Astrocyte (in vitro differentiated cells and primary cell): ENCODE measurements at regions not wholly inside any gene's neighbourhood (a gene's known extent, or its start where the extent isn't known, plus 50 kb on each side); places are given as distances from the start of the nearest gene placed in this dataset.
A peak's percentile ranks its signal among the peaks of the same experiment; 100 is the strongest.

Source experiments
- DNase-seq: peaks from one replicate; pipeline ENCODE4 v3.0.0-alpha.2; 2010; ENCODE audit warnings: low read depth
- FAIRE-seq: peaks from 2 replicates; lab custom pipeline; 2011; peaks lifted over from hg19 to GRCh38; lab: Jason Lieb, UNC
- H2AFZ ChIP-seq: 2 replicates; pipeline ENCODE4 v1.6.0; 2012; ENCODE audit warnings: low read depth, low read length, inconsistent platforms
- H3K27ac ChIP-seq: 2 replicates; pipeline ENCODE4 v1.5.1; 2011; ENCODE audit warnings: low read depth, low read length, inconsistent platforms
- H3K27me3 ChIP-seq: 2 replicates; pipeline ENCODE4 v1.6.0; 2011; ENCODE audit warnings: low read length, inconsistent platforms; ENCODE audit not compliant: insufficient read depth
- H3K36me3 ChIP-seq: 2 replicates; pipeline ENCODE4 v1.5.1; 2011; ENCODE audit warnings: low read length, inconsistent platforms; ENCODE audit not compliant: insufficient read depth
- H3K4me1 ChIP-seq: 2 replicates; pipeline ENCODE4 v1.5.1; 2011; ENCODE audit warnings: low read length, inconsistent platforms; ENCODE audit not compliant: insufficient read depth
- H3K4me2 ChIP-seq: 2 replicates; pipeline ENCODE4 v1.6.0; 2012; ENCODE audit warnings: low read length, inconsistent platforms
- H3K4me3 ChIP-seq: 2 replicates; pipeline ENCODE4 v1.5.1; 2011; ENCODE audit warnings: low read depth, mild to moderate bottlenecking, low read length, inconsistent platforms; ENCODE audit not compliant: insufficient read depth
- H3K79me2 ChIP-seq: 2 replicates; pipeline ENCODE4 v1.6.0; 2012; ENCODE audit warnings: mild to moderate bottlenecking, low read length, inconsistent platforms; ENCODE audit not compliant: insufficient read depth
- H3K9ac ChIP-seq: 2 replicates; pipeline ENCODE4 v1.6.0; 2012; ENCODE audit warnings: mild to moderate bottlenecking, low read length, inconsistent platforms
- H3K9me3 ChIP-seq: 2 replicates; pipeline ENCODE4 v1.5.1; 2012; ENCODE audit warnings: low read depth, mild to moderate bottlenecking, low read length, inconsistent platforms; ENCODE audit not compliant: insufficient read depth
- H4K20me1 ChIP-seq: 2 replicates; pipeline ENCODE4 v1.6.0; 2012; ENCODE audit warnings: low read length, inconsistent platforms; ENCODE audit not compliant: insufficient read depth
- H3K27ac Mint-ChIP-seq: one replicate; pipeline ENCODE4 v1.8.0; 2021; ENCODE audit warnings: mild to moderate bottlenecking, mixed read lengths; ENCODE audit not compliant: unreplicated experiment
- H3K27me3 Mint-ChIP-seq: one replicate; pipeline ENCODE4 v1.8.0; 2021; ENCODE audit warnings: low read depth, mixed read lengths; ENCODE audit not compliant: unreplicated experiment
- H3K36me3 Mint-ChIP-seq: one replicate; pipeline ENCODE4 v1.8.0; 2021; ENCODE audit warnings: low read depth, mixed read lengths; ENCODE audit not compliant: unreplicated experiment
- H3K4me1 Mint-ChIP-seq: one replicate; pipeline ENCODE4 v1.8.0; 2021; ENCODE audit warnings: low read depth, mixed read lengths; ENCODE audit not compliant: unreplicated experiment
- H3K4me3 Mint-ChIP-seq: one replicate; pipeline ENCODE4 v1.8.0; 2021; ENCODE audit warnings: mild to moderate bottlenecking, moderate library complexity, mixed read lengths; ENCODE audit not compliant: unreplicated experiment
- H3K9me3 Mint-ChIP-seq: one replicate; pipeline ENCODE4 v1.8.0; 2021; ENCODE audit warnings: mild to moderate bottlenecking, mixed read lengths; ENCODE audit not compliant: unreplicated experiment
- EZH2 ChIP-seq: IDR thresholded peaks from 2 replicates; pipeline ENCODE4 v1.6.1; 2012; ENCODE audit warnings: mild to moderate bottlenecking, low read length, inconsistent platforms; ENCODE audit not compliant: insufficient read depth
- TF ChIP-seq, protein P1 (sequence below): IDR thresholded peaks from 2 replicates; pipeline ENCODE4 v1.5.1; 2011; ENCODE audit warnings: low read depth, mild to moderate bottlenecking, inconsistent platforms, low read length, moderate library complexity; ENCODE audit not compliant: insufficient read depth

DNA sequence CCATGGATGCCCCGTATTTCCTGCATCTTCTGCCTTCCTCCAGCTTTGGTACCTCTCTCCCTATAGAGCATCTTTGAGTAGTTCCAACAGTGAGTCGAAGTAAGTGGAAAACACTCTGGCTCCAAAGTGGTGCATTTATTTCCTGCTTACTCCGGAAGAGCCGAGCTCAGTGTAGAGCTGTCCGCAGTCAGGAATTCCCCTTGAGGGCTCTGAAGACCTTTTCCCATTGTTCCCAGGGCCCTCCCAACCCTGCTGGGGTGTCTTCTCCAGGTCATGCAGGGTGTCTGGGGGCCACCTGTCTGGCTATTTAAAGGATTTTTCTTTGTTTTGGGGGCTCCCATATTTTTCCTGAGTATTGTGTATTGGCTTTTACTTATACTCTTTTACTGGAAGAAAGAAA, 118.6 kb upstream of the MXRA5 start:
- no peak for DNase-seq
- no peak overlapping the region for H3K4me3 Mint-ChIP-seq
- no peaks in the 10 kb centered on the region for H3K27me3 ChIP-seq
- H3K4me1 Mint-ChIP-seq: no peaks in the 10 kb centered on the region
- peaks cover 4% of the 10 kb centered on the region for H3K27me3 Mint-ChIP-seq
- TF ChIP-seq, protein P1, sequence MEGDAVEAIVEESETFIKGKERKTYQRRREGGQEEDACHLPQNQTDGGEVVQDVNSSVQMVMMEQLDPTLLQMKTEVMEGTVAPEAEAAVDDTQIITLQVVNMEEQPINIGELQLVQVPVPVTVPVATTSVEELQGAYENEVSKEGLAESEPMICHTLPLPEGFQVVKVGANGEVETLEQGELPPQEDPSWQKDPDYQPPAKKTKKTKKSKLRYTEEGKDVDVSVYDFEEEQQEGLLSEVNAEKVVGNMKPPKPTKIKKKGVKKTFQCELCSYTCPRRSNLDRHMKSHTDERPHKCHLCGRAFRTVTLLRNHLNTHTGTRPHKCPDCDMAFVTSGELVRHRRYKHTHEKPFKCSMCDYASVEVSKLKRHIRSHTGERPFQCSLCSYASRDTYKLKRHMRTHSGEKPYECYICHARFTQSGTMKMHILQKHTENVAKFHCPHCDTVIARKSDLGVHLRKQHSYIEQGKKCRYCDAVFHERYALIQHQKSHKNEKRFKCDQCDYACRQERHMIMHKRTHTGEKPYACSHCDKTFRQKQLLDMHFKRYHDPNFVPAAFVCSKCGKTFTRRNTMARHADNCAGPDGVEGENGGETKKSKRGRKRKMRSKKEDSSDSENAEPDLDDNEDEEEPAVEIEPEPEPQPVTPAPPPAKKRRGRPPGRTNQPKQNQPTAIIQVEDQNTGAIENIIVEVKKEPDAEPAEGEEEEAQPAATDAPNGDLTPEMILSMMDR: no peak
- no peak for TF ChIP-seq EZH2
- no peaks in the 10 kb centered on the region for H3K9me3 ChIP-seq
- H3K27ac Mint-ChIP-seq: no peak overlapping the region
- H3K4me1 ChIP-seq: no peaks in the 10 kb centered on the region
- H3K4me3 ChIP-seq: no peak overlapping the region
- H3K9ac ChIP-seq: no peak overlapping the region
- no peaks in the 10 kb centered on the region for H3K9me3 Mint-ChIP-seq
- H3K27ac ChIP-seq: no peak overlapping the region
- H3K36me3 Mint-ChIP-seq: no peaks in the 10 kb centered on the region
- no peak overlapping the region for H3K4me2 ChIP-seq
- FAIRE-seq: no peak
- H3K79me2 ChIP-seq: no peaks in the 10 kb centered on the region
- H4K20me1 ChIP-seq: no peaks in the 10 kb centered on the region
- H3K36me3 ChIP-seq: no peaks in the 10 kb centered on the region
- no peak overlapping the region for H2AFZ ChIP-seq

DNA sequence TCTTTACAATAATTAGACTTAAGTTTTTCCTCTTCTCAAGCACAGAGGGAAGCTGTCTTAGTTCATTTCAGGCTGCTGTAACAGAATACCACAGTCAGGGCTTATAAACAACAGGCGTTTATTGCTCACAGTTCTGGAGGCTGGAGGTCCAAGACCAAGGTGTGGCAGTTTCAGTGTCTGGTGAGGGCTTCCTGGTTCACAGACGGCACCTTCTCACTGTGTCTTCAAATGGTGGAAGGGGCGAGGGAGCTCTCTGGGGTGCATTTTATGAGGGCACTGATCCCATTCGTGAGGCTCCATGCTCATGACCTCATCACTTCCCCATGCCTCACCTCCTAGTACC, 115.7 kb upstream of the MXRA5 start:
- H3K4me3 Mint-ChIP-seq: no peak overlapping the region
- H3K9me3 ChIP-seq: no peaks in the 10 kb centered on the region
- no peak overlapping the region for H2AFZ ChIP-seq
- peak; percentile 26 for FAIRE-seq
- no peak for DNase-seq
- H3K27ac ChIP-seq: no peak overlapping the region
- H3K27ac Mint-ChIP-seq: no peak overlapping the region
- no peaks in the 10 kb centered on the region for H3K27me3 Mint-ChIP-seq
- H3K4me2 ChIP-seq: no peak overlapping the region
- H3K4me1 Mint-ChIP-seq: no peaks in the 10 kb centered on the region
- H3K27me3 ChIP-seq: no peaks in the 10 kb centered on the region
- H4K20me1 ChIP-seq: no peaks in the 10 kb centered on the region
- TF ChIP-seq EZH2: no peak
- TF ChIP-seq, protein P1: no peak
- H3K4me1 ChIP-seq: no peaks in the 10 kb centered on the region
- H3K79me2 ChIP-seq: no peaks in the 10 kb centered on the region
- no peaks in the 10 kb centered on the region for H3K9me3 Mint-ChIP-seq
- no peak overlapping the region for H3K9ac ChIP-seq
- no peak overlapping the region for H3K4me3 ChIP-seq
- no peaks in the 10 kb centered on the region for H3K36me3 ChIP-seq
- H3K36me3 Mint-ChIP-seq: no peaks in the 10 kb centered on the region

DNA sequence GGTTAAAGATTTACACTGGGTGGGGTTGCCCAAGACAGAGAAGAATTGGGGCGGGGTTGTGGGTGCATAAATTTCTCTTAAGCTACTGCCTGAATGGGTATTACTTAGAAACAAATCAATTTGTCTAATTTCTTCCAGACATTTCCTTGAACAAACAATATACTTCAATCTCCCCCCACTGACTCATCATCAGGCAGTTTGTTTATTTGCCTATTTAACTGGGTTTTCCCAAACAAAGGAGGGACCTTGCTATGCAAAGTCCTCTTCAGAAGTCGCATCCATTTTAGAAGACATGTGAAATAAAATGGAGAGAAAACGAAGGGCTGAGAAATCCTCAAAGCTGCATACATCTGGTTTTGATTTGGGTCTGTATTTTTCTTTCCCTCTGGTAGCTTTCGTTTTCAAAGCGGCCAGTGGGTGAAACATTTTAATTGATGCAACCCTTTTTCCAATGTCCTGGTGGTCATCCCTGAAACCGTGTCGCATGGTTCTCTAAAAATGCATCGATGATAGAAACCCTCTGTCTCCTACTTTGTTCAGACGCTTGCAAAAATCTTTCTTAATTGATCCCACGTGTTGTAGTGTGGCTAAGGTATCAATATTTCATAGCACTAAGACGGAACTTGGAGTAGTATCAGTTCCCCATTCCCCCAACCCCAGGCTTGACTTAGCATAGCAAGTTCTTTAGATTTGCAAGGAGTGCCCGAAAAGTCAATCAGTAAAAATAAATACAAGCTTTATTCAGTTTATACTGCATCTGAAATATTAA, 115.1 kb upstream of the MXRA5 start:
- no peak overlapping the region for H2AFZ ChIP-seq

More for the DNA sequence above, 115.1 kb upstream of the MXRA5 start:
- Histone ChIP-seq H3K4me3 (no peak overlapping the region), H3K4me2 (peak overlapping the region; percentile 60), H3K9me3 (no peaks in the 10 kb centered on the region), H3K9ac (no peak overlapping the region), H3K79me2 (no peaks in the 10 kb centered on the region), H3K27ac (no peak overlapping the region), H3K4me1 (no peaks in the 10 kb centered on the region), H3K36me3 (no peaks in the 10 kb centered on the region), H4K20me1 (no peaks in the 10 kb centered on the region), H3K27me3 (no peaks in the 10 kb centered on the region)
- Mint-ChIP-seq H3K27me3 (no peaks in the 10 kb centered on the region), H3K9me3 (no peaks in the 10 kb centered on the region), H3K4me3 (no peak overlapping the region), H3K27ac (no peak overlapping the region), H3K4me1 (no peaks in the 10 kb centered on the region), H3K36me3 (no peaks in the 10 kb centered on the region)
- FAIRE-seq (peak; percentile 97), DNase-seq (no peak)
- TF ChIP-seq EZH2: no peak
- TF ChIP-seq, protein P1: no peak
